ENCODE measurements at regions not wholly inside any gene's neighbourhood (a gene's known extent, or its start where the extent isn't known, plus 50 kb on each side); places are given as distances from the start of the nearest gene placed in this dataset.
A peak's percentile ranks its signal among the peaks of the same experiment; 100 is the strongest.

- Histone ChIP-seq H2AFZ (ENCODE audit: insufficient read depth, low read depth, low read length, poor library complexity, severe bottlenecking) (no peak overlapping the region), H3K27ac (ENCODE audit: low read depth in 1 of 2, low read length in 2 of 2) (no peak overlapping the region), H3K4me1 (ENCODE audit: control insufficient read depth in 1 of 2, insufficient read depth in 2 of 2, low read length in 2 of 2) (no peaks in the 10 kb centered on the region), H4K20me1 (ENCODE audit: insufficient read depth, low read length) (no peaks in the 10 kb centered on the region), H3K4me2 (replicated peaks; ENCODE audit: extremely low read depth, low read length, poor library complexity, severe bottlenecking) (no peak overlapping the region), H3K27me3 (ENCODE audit: control insufficient read depth in 2 of 2, insufficient read depth in 2 of 2, low read length in 2 of 2) (peaks cover 4% of the 10 kb centered on the region in 2 donors), H3K36me3 (replicated peaks in 1 of 2; ENCODE audit: control insufficient read depth in 1 of 2, insufficient read depth in 2 of 2, low read length in 2 of 2) (no peaks in the 10 kb centered on the region), H3K79me2 (ENCODE audit: insufficient read depth, low read length) (no peaks in the 10 kb centered on the region), H3K4me3 (replicated peaks in 1 of 3; ENCODE audit: low read depth in 2 of 3, low read length in 3 of 3) (no peak overlapping the region), H3K9me3 (replicated peaks in 1 of 2; ENCODE audit: control insufficient read depth in 1 of 2, insufficient read depth in 1 of 2, low read length in 2 of 2) (peaks cover 0 to 7% of the 10 kb centered on the region in 2 donors), H3K9ac (ENCODE audit: insufficient read depth, low read length, poor library complexity, severe bottlenecking) (no peak overlapping the region)
- no peaks in the 10 kb centered on the region for H3K4me1 Mint-ChIP-seq
- H3K27me3 Mint-ChIP-seq (ENCODE audit: low read depth in 3 of 3), result peaks cover 11 to 23% (median 18%) of the 10 kb centered on the region in 3 donors
- H3K9me3 Mint-ChIP-seq, result peaks cover 9 to 16% (median 11%) of the 10 kb centered on the region in 7 donors
- H3K4me3 Mint-ChIP-seq, result no peak overlapping the region
- 40% methylated on average over 1 of the region's 6 CpGs for WGBS (ENCODE audit: insufficient coverage)
- intact Hi-C loops (cut with micrococcal nuclease), result no loop called here
- H3K27ac Mint-ChIP-seq, result no peak overlapping the region
- DNase-seq, result no peak
- no peak for TF ChIP-seq CTCF (IDR thresholded peaks at IDR 0.05)
- H3K36me3 Mint-ChIP-seq, result no peaks in the 10 kb centered on the region
Observed at GRCh38 chr1:157218671-157219070, 80.5 kb upstream of the ETV3 start.

- no peaks in the 10 kb centered on the region for H3K36me3 ChIP-seq (replicated peaks in 1 of 2; ENCODE audit: control insufficient read depth in 1 of 2, insufficient read depth in 2 of 2, low read length in 2 of 2)
- no peaks in the 10 kb centered on the region for H3K79me2 ChIP-seq (ENCODE audit: insufficient read depth, low read length)
- 89% methylated on average over 3 of the region's 4 CpGs for WGBS (ENCODE audit: insufficient coverage)
- H3K4me1 Mint-ChIP-seq, result no peaks in the 10 kb centered on the region
- no peak for DNase-seq
- H3K9ac ChIP-seq (ENCODE audit: insufficient read depth, low read length, poor library complexity, severe bottlenecking), result no peak overlapping the region
- peaks cover 0 to 7% of the 10 kb centered on the region in 2 donors for H3K9me3 ChIP-seq (replicated peaks in 1 of 2; ENCODE audit: control insufficient read depth in 1 of 2, insufficient read depth in 1 of 2, low read length in 2 of 2)
- peaks cover 14 to 25% (median 17%) of the 10 kb centered on the region in 3 donors for H3K27me3 Mint-ChIP-seq (ENCODE audit: low read depth in 3 of 3)
- H3K27ac ChIP-seq (ENCODE audit: low read depth in 1 of 2, low read length in 2 of 2), result no peak overlapping the region
- peaks cover 16 to 28% (median 22%) of the 10 kb centered on the region in 7 donors for H3K9me3 Mint-ChIP-seq
- no peaks in the 10 kb centered on the region for H4K20me1 ChIP-seq (ENCODE audit: insufficient read depth, low read length)
- H2AFZ ChIP-seq (ENCODE audit: insufficient read depth, low read depth, low read length, poor library complexity, severe bottlenecking), result no peak overlapping the region
- no peak for TF ChIP-seq CTCF (IDR thresholded peaks at IDR 0.05)
- peak overlapping the region in 1 of 2 donors; percentile 1 for H3K4me3 Mint-ChIP-seq
- H3K4me1 ChIP-seq (ENCODE audit: control insufficient read depth in 1 of 2, insufficient read depth in 2 of 2, low read length in 2 of 2), result no peaks in the 10 kb centered on the region
- intact Hi-C loops (cut with micrococcal nuclease), result no loop called here
- H3K27me3 ChIP-seq (ENCODE audit: control insufficient read depth in 2 of 2, insufficient read depth in 2 of 2, low read length in 2 of 2), result peaks cover 2 to 4% of the 10 kb centered on the region in 2 donors
- peaks cover 0 to 3% of the 10 kb centered on the region in 2 donors for H3K36me3 Mint-ChIP-seq
- no peak overlapping the region for H3K27ac Mint-ChIP-seq
- no peak overlapping the region for H3K4me3 ChIP-seq (replicated peaks in 1 of 3; ENCODE audit: low read depth in 2 of 3, low read length in 3 of 3)
- no peak overlapping the region for H3K4me2 ChIP-seq (replicated peaks; ENCODE audit: extremely low read depth, low read length, poor library complexity, severe bottlenecking)
Observed at GRCh38 chr1:157217486-157217885, 79.3 kb upstream of the ETV3 start.

Measured in CD14-positive monocyte (primary cell).